GM23338 (cell line): ENCODE measurements at regions not wholly inside any gene's neighbourhood (a gene's known extent, or its start where the extent isn't known, plus 50 kb on each side); places are given as distances from the start of the nearest gene placed in this dataset.

Experiments
- ATAC-seq: fragments of 200-7000 bp; cut with Tn5 transposase; 3 replicates; pipeline ENCODE4 v1.9.1; 2020
- DNase-seq: peaks from one replicate; pipeline ENCODE4 v3.0.0-alpha.2; 2015; ENCODE audit warnings: low spot score
- H2AFZ ChIP-seq: fragments of 200-600 bp; sonication (generic); 2 replicates; pipeline ENCODE4 v1.8.0; 2016; ENCODE audit warnings: antibody characterized with exemption, mild to moderate bottlenecking, moderate library complexity
- H3F3A ChIP-seq: fragments of 200-600 bp; sonication (generic); replicated peaks from 2 replicates; pipeline ENCODE4 v1.8.0; 2017; ENCODE audit warnings: antibody characterized with exemption, mixed run types, low read depth
- H3K27ac ChIP-seq: fragments of 200-600 bp; sonication (generic); 2 replicates; pipeline ENCODE4 v1.6.1; 2016; ENCODE audit warnings: low read depth
- H3K27me3 ChIP-seq: fragments of 200-600 bp; sonication (generic); 2 replicates; pipeline ENCODE4 v1.8.0; 2016; ENCODE audit warnings: mild to moderate bottlenecking, mixed run types, moderate library complexity; ENCODE audit not compliant: insufficient read depth
- H3K36me3 ChIP-seq: fragments of 200-600 bp; sonication (generic); 2 replicates; pipeline ENCODE4 v1.8.0; 2016; ENCODE audit warnings: mild to moderate bottlenecking; ENCODE audit not compliant: insufficient read depth
- H3K4me1 ChIP-seq: fragments of 200-600 bp; sonication (generic); 2 replicates; pipeline ENCODE4 v1.8.0; 2016; ENCODE audit warnings: mild to moderate bottlenecking, moderate library complexity; ENCODE audit not compliant: insufficient read depth
- H3K4me2 ChIP-seq: fragments of 200-600 bp; sonication (generic); 2 replicates; pipeline ENCODE4 v1.7.1; 2017; ENCODE audit warnings: mixed run types
- H3K4me3 ChIP-seq: fragments of 200-600 bp; sonication (generic); 2 replicates; pipeline ENCODE4 v1.6.1; 2016; ENCODE audit warnings: mixed run types
- H3K79me2 ChIP-seq: fragments of 200-600 bp; sonication (generic); replicated peaks from 2 replicates; pipeline ENCODE4 v1.8.0; 2017; ENCODE audit warnings: mild to moderate bottlenecking; ENCODE audit not compliant: insufficient read depth
- H3K9me2 ChIP-seq: fragments of 200-600 bp; sonication (generic); 2 replicates; pipeline ENCODE4 v1.8.0; 2017; ENCODE audit not compliant: insufficient read depth
- H4K20me1 ChIP-seq: fragments of 200-600 bp; sonication (generic); replicated peaks from 2 replicates; pipeline ENCODE4 v1.8.0; 2017; ENCODE audit warnings: mild to moderate bottlenecking; ENCODE audit not compliant: insufficient read depth
- H3K27ac Mint-ChIP-seq: 2 replicates; pipeline ENCODE4 v1.8.0; 2020; ENCODE audit warnings: inconsistent platforms, mild to moderate bottlenecking, moderate library complexity, mixed read lengths
- H3K27me3 Mint-ChIP-seq: 3 replicates; pipeline ENCODE4 v1.8.0; 2022; ENCODE audit warnings: low read depth, mild to moderate bottlenecking, moderate library complexity, mixed read lengths, inconsistent platforms; ENCODE audit not compliant: insufficient read depth, poor library complexity
- H3K36me3 Mint-ChIP-seq: 3 replicates; pipeline ENCODE4 v1.8.0; 2021; ENCODE audit warnings: low read depth, mild to moderate bottlenecking, inconsistent platforms, moderate library complexity, mixed read lengths
- H3K4me1 Mint-ChIP-seq: 3 replicates; pipeline ENCODE4 v1.8.0; 2020; ENCODE audit warnings: mild to moderate bottlenecking, inconsistent platforms, mixed read lengths
- H3K4me3 Mint-ChIP-seq: 3 replicates; pipeline ENCODE4 v1.8.0; 2021; ENCODE audit warnings: moderate library complexity, mild to moderate bottlenecking, inconsistent platforms, mixed read lengths
- H3K9me3 Mint-ChIP-seq: 3 replicates; pipeline ENCODE4 v1.8.0; 2020; ENCODE audit warnings: moderate library complexity, mild to moderate bottlenecking, inconsistent platforms, mixed read lengths
- CREB1 ChIP-seq: fragments of 250-450 bp; sonication (Bioruptor Pico); IDR thresholded peaks from 2 replicates; pipeline ENCODE4 v1.5.0; 2020; ENCODE audit warnings: low read depth, mild to moderate bottlenecking, moderate library complexity
- EZH2 ChIP-seq: fragments of 200-600 bp; sonication (generic); IDR thresholded peaks from one replicate; pipeline ENCODE4 v1.8.0; 2017; ENCODE audit warnings: antibody characterized with exemption, mild to moderate bottlenecking, low read depth; ENCODE audit not compliant: unreplicated experiment
- JUNB ChIP-seq: IDR thresholded peaks from one replicate; pipeline ENCODE4 v1.6.1; 2016; ENCODE audit warnings: antibody characterized with exemption; ENCODE audit not compliant: unreplicated experiment
- NANOG ChIP-seq: IDR thresholded peaks from 2 replicates; pipeline ENCODE4 v1.6.1; 2016; ENCODE audit warnings: antibody characterized with exemption, borderline replicate concordance
- POLR2AphosphoS5 ChIP-seq: IDR thresholded peaks from 2 replicates; pipeline ENCODE4 v1.6.1; 2016; ENCODE audit warnings: antibody characterized with exemption, low read depth
- STAT1 ChIP-seq: IDR thresholded peaks from one replicate; pipeline ENCODE4 v1.6.1; 2016; ENCODE audit warnings: antibody characterized with exemption; ENCODE audit not compliant: unreplicated experiment
- ZNF114 ChIP-seq: fragments of 250-450 bp; sonication (Bioruptor Pico); IDR thresholded peaks from 2 replicates; pipeline ENCODE4 v1.5.0; 2020; ENCODE audit warnings: mild to moderate bottlenecking, moderate library complexity
- ZNF331 ChIP-seq: fragments of 250-450 bp; sonication (Bioruptor Pico); IDR thresholded peaks from 2 replicates; pipeline ENCODE4 v1.5.0; 2020; ENCODE audit warnings: low read depth, mild to moderate bottlenecking, moderate library complexity
- TF ChIP-seq, protein P1 (sequence below): fragments of 250-450 bp; sonication (Bioruptor Pico); IDR thresholded peaks from 2 replicates; pipeline ENCODE4 v1.5.0; 2020; ENCODE audit warnings: mild to moderate bottlenecking, moderate library complexity
- TF ChIP-seq, protein P2 (sequence below): IDR thresholded peaks from one replicate; pipeline ENCODE4 v1.6.1; 2018; ENCODE audit warnings: antibody characterized with exemption; ENCODE audit not compliant: unreplicated experiment
- TF ChIP-seq, protein P3 (sequence below): IDR thresholded peaks from 2 replicates; pipeline ENCODE4 v1.6.1; 2016; ENCODE audit warnings: antibody characterized with exemption

DNA sequence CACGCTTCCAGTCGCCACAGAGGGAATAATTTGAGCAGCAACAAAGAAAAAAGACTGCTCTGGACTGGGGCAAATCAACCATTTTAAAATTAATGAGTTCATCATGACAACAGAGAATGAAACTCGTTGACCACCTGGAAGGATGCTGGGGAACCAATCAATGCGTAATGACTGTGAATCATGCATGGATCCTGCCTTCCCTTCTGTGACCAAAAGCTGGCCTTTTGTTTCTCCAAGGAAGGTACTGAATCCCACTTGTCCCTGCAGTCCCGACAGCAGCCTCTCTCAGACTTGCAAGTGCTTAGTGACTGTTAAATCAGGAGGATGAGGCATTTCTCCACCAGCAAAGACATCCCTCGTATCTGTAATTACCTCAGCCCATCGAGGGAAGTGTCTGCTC is 68.0 kb upstream of the TNS3 start:
- no peak overlapping the region for H2AFZ ChIP-seq

DNA sequence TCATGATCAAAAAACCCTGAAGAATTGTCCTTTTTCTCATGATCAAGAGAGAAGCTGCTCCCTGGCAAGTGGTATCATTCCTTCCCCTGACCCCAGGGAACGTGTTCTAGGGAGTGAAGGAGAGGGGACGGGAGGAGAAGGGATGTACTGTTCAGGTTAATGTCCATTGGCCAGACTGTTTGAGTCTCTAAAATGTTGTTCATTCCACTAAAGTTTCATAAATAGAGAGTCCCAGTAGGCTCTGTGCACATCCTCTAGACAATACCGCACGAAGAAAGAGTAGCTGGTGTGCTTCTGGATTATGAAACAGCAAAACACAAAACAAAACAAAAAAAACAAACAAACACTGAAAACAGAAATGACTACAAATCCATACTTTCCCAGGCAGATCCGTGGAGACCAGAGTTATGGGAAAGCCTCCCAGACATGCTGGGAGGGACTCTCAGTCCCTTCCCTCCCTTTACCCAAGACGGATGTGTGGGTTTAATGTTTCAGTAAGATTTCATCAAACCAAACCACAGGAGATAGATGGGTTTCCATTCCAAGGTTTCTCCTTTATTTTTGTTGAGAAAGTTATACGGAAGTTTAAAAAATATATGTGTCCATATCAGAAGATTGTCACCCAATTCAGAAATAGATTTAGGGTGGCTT is 66.5 kb upstream of the TNS3 start:
- Mint-ChIP-seq H3K9me3 (peaks cover 5% of the 10 kb centered on the region; the same call in 2 of the 3 replicates), H3K36me3 (peaks cover 4% of the 10 kb centered on the region; the same call in 1 of the 3 replicates), H3K27me3 (peaks cover 12% of the 10 kb centered on the region), H3K4me3 (no peak overlapping the region), H3K4me1 (peaks cover 8% of the 10 kb centered on the region), H3K27ac (no peak overlapping the region)
- no peak for ATAC-seq
- Histone ChIP-seq H3K27me3 (no peaks in the 10 kb centered on the region), H3K36me3 (no peaks in the 10 kb centered on the region), H3K79me2 (no peaks in the 10 kb centered on the region), H4K20me1 (no peaks in the 10 kb centered on the region), H3K4me1 (no peaks in the 10 kb centered on the region), H2AFZ (no peak overlapping the region), H3F3A (no peaks in the 10 kb centered on the region), H3K4me3 (no peak overlapping the region), H3K4me2 (no peak overlapping the region), H3K27ac (no peak overlapping the region), H3K9me2 (peaks cover 7% of the 10 kb centered on the region; the same call in 1 of the 2 replicates)
- DNase-seq, result no peak
- TF ChIP-seq ZNF331 (CRISPR knock-in tag) (no peak), NANOG (no peak), ZNF114 (CRISPR knock-in tag) (no peak), POLR2AphosphoS5 (no peak), JUNB (no peak), STAT1 (no peak), CREB1 (CRISPR knock-in tag) (no peak), EZH2 (no peak)
- TF ChIP-seq, protein P1, sequence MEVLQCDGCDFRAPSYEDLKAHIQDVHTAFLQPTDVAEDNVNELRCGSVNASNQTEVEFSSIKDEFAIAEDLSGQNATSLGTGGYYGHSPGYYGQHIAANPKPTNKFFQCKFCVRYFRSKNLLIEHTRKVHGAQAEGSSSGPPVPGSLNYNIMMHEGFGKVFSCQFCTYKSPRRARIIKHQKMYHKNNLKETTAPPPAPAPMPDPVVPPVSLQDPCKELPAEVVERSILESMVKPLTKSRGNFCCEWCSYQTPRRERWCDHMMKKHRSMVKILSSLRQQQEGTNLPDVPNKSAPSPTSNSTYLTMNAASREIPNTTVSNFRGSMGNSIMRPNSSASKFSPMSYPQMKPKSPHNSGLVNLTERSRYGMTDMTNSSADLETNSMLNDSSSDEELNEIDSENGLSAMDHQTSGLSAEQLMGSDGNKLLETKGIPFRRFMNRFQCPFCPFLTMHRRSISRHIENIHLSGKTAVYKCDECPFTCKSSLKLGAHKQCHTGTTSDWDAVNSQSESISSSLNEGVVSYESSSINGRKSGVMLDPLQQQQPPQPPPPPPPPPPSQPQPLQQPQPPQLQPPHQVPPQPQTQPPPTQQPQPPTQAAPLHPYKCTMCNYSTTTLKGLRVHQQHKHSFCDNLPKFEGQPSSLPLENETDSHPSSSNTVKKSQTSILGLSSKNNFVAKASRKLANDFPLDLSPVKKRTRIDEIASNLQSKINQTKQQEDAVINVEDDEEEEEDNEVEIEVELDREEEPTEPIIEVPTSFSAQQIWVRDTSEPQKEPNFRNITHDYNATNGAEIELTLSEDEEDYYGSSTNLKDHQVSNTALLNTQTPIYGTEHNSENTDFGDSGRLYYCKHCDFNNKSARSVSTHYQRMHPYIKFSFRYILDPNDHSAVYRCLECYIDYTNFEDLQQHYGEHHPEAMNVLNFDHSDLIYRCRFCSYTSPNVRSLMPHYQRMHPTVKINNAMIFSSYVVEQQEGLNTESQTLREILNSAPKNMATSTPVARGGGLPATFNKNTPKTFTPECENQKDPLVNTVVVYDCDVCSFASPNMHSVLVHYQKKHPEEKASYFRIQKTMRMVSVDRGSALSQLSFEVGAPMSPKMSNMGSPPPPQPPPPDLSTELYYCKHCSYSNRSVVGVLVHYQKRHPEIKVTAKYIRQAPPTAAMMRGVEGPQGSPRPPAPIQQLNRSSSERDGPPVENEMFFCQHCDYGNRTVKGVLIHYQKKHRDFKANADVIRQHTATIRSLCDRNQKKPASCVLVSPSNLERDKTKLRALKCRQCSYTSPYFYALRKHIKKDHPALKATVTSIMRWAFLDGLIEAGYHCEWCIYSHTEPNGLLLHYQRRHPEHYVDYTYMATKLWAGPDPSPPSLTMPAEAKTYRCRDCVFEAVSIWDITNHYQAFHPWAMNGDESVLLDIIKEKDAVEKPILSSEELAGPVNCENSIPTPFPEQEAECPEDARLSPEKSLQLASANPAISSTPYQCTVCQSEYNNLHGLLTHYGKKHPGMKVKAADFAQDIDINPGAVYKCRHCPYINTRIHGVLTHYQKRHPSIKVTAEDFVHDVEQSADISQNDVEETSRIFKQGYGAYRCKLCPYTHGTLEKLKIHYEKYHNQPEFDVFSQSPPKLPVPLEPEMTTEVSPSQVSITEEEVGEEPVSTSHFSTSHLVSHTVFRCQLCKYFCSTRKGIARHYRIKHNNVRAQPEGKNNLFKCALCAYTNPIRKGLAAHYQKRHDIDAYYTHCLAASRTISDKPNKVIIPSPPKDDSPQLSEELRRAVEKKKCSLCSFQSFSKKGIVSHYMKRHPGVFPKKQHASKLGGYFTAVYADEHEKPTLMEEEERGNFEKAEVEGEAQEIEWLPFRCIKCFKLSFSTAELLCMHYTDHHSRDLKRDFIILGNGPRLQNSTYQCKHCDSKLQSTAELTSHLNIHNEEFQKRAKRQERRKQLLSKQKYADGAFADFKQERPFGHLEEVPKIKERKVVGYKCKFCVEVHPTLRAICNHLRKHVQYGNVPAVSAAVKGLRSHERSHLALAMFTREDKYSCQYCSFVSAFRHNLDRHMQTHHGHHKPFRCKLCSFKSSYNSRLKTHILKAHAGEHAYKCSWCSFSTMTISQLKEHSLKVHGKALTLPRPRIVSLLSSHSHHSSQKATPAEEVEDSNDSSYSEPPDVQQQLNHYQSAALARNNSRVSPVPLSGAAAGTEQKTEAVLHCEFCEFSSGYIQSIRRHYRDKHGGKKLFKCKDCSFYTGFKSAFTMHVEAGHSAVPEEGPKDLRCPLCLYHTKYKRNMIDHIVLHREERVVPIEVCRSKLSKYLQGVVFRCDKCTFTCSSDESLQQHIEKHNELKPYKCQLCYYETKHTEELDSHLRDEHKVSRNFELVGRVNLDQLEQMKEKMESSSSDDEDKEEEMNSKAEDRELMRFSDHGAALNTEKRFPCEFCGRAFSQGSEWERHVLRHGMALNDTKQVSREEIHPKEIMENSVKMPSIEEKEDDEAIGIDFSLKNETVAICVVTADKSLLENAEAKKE (CRISPR knock-in tag), result no peak
- TF ChIP-seq, protein P2, sequence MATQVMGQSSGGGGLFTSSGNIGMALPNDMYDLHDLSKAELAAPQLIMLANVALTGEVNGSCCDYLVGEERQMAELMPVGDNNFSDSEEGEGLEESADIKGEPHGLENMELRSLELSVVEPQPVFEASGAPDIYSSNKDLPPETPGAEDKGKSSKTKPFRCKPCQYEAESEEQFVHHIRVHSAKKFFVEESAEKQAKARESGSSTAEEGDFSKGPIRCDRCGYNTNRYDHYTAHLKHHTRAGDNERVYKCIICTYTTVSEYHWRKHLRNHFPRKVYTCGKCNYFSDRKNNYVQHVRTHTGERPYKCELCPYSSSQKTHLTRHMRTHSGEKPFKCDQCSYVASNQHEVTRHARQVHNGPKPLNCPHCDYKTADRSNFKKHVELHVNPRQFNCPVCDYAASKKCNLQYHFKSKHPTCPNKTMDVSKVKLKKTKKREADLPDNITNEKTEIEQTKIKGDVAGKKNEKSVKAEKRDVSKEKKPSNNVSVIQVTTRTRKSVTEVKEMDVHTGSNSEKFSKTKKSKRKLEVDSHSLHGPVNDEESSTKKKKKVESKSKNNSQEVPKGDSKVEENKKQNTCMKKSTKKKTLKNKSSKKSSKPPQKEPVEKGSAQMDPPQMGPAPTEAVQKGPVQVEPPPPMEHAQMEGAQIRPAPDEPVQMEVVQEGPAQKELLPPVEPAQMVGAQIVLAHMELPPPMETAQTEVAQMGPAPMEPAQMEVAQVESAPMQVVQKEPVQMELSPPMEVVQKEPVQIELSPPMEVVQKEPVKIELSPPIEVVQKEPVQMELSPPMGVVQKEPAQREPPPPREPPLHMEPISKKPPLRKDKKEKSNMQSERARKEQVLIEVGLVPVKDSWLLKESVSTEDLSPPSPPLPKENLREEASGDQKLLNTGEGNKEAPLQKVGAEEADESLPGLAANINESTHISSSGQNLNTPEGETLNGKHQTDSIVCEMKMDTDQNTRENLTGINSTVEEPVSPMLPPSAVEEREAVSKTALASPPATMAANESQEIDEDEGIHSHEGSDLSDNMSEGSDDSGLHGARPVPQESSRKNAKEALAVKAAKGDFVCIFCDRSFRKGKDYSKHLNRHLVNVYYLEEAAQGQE, result no peak
- TF ChIP-seq, protein P3, sequence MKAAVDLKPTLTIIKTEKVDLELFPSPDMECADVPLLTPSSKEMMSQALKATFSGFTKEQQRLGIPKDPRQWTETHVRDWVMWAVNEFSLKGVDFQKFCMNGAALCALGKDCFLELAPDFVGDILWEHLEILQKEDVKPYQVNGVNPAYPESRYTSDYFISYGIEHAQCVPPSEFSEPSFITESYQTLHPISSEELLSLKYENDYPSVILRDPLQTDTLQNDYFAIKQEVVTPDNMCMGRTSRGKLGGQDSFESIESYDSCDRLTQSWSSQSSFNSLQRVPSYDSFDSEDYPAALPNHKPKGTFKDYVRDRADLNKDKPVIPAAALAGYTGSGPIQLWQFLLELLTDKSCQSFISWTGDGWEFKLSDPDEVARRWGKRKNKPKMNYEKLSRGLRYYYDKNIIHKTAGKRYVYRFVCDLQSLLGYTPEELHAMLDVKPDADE, result no peak

More for the DNA sequence above, 68.0 kb upstream of the TNS3 start:
- Mint-ChIP-seq H3K36me3 (no peaks in the 10 kb centered on the region), H3K27ac (no peak overlapping the region), H3K27me3 (peaks cover 10% of the 10 kb centered on the region), H3K4me3 (no peak overlapping the region), H3K9me3 (no peaks in the 10 kb centered on the region; the same call in 2 of the 3 replicates), H3K4me1 (peaks cover 21% of the 10 kb centered on the region)
- Histone ChIP-seq H3K4me3 (no peak overlapping the region), H3K79me2 (no peaks in the 10 kb centered on the region), H3F3A (no peaks in the 10 kb centered on the region), H3K4me2 (no peak overlapping the region), H3K36me3 (no peaks in the 10 kb centered on the region), H3K27ac (no peak overlapping the region), H3K27me3 (no peaks in the 10 kb centered on the region), H3K4me1 (no peaks in the 10 kb centered on the region), H3K9me2 (peaks cover 2% of the 10 kb centered on the region; the same call in 1 of the 2 replicates), H4K20me1 (no peaks in the 10 kb centered on the region)
- TF ChIP-seq ZNF331 (CRISPR knock-in tag) (no peak), CREB1 (CRISPR knock-in tag) (no peak)
- DNase-seq, result no peak
- no peak for ATAC-seq
